Fibroblast of mammary gland (primary cell): ENCODE measurements at regions not wholly inside any gene's neighbourhood (a gene's known extent, or its start where the extent isn't known, plus 50 kb on each side); places are given as distances from the start of the nearest gene placed in this dataset.

Experiments used
- DNase-seq: peaks from one replicate; pipeline ENCODE4 v3.0.0-alpha.2; 2010; ENCODE audit warnings: low read depth
- H3K4me3 ChIP-seq: 2 replicates; pipeline ENCODE4 v1.5.1; 2011; ENCODE audit warnings: low read depth, mild to moderate bottlenecking, low read length, moderate library complexity; ENCODE audit not compliant: control insufficient read depth
- CTCF ChIP-seq: conservative IDR thresholded peaks from 2 replicates; pipeline ENCODE4 v1.5.1; 2011; ENCODE audit warnings: low read depth, low read length, inconsistent platforms; ENCODE audit not compliant: control insufficient read depth, insufficient read depth

- H3K4me3 ChIP-seq: no peak overlapping the region
- TF ChIP-seq CTCF: no peak
- DNase-seq: no peak
Measured at GRCh38 chr4:33873791-33874190, 2370.5 kb downstream of the ARAP2 start.

- no peak for TF ChIP-seq CTCF
- no peak for DNase-seq
Measured at GRCh38 chr4:33878710-33879109, 2365.6 kb downstream of the ARAP2 start.

GRCh38 chr4:33881176-33881575 is 2363.1 kb downstream of the ARAP2 start:
- DNase-seq: no peak
- TF ChIP-seq CTCF: no peak
- no peak overlapping the region for H3K4me3 ChIP-seq

More at GRCh38 chr4:33878710-33879109, 2365.6 kb downstream of the ARAP2 start:
- no peak overlapping the region for H3K4me3 ChIP-seq

- no peak overlapping the region for H3K4me3 ChIP-seq
- DNase-seq: peak; percentile 47
- TF ChIP-seq CTCF: no peak
Measured at GRCh38 chr4:33882246-33882990, 2361.9 kb downstream of the ARAP2 start.

- DNase-seq: no peak
- H3K4me3 ChIP-seq: no peak overlapping the region
- no peak for TF ChIP-seq CTCF
Measured at GRCh38 chr4:33883111-33883510, 2361.2 kb downstream of the ARAP2 start.

GRCh38 chr4:33886356-33886755 is 2358.0 kb downstream of the ARAP2 start:
- no peak overlapping the region for H3K4me3 ChIP-seq
- no peak for TF ChIP-seq CTCF
- no peak for DNase-seq
